ENCODE measurements at regions not wholly inside any gene's neighbourhood (a gene's known extent, or its start where the extent isn't known, plus 50 kb on each side); places are given as distances from the start of the nearest gene placed in this dataset.

- TF ChIP-seq EZH2phosphoT487 (IDR thresholded peaks at IDR 0.05; ENCODE audit: borderline replicate concordance, low read depth) (no peak), NFIC (IDR thresholded peaks at IDR 0.05; ENCODE audit: borderline replicate concordance) (no peak), CTCF (IDR thresholded peaks at IDR 0.05) (no peak), USF1 (IDR thresholded peaks at IDR 0.05; ENCODE audit: borderline replicate concordance, low read depth) (no peak), JUND (IDR thresholded peaks at IDR 0.05) (no peak), RAD21 (IDR thresholded peaks at IDR 0.05; ENCODE audit: low read length) (no peak)
- TF ChIP-seq, protein P1, sequence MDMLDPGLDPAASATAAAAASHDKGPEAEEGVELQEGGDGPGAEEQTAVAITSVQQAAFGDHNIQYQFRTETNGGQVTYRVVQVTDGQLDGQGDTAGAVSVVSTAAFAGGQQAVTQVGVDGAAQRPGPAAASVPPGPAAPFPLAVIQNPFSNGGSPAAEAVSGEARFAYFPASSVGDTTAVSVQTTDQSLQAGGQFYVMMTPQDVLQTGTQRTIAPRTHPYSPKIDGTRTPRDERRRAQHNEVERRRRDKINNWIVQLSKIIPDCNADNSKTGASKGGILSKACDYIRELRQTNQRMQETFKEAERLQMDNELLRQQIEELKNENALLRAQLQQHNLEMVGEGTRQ (IDR thresholded peaks at IDR 0.05; ENCODE audit: borderline replicate concordance, low read depth, low read length): no peak
Observed at GRCh38 chr9:115712981-115713380, 440.6 kb upstream of the PAPPA start.

Data from SK-N-SH (cell line).